GM21619 (cell line): ENCODE measurements at regions not wholly inside any gene's neighbourhood (a gene's known extent, or its start where the extent isn't known, plus 50 kb on each side); places are given as distances from the start of the nearest gene placed in this dataset.
"Not testable (repeated sequence)": the region's sequence is repeated elsewhere in the genome, so short reads cannot be mapped to it uniquely, and the experiment has no call there.

Experiments
- ATAC-seq: cut with Tn5 transposase; IDR thresholded peaks from one replicate; pipeline ENCODE4 v1.9.1; 2021; ENCODE audit not compliant: unreplicated experiment

DNA sequence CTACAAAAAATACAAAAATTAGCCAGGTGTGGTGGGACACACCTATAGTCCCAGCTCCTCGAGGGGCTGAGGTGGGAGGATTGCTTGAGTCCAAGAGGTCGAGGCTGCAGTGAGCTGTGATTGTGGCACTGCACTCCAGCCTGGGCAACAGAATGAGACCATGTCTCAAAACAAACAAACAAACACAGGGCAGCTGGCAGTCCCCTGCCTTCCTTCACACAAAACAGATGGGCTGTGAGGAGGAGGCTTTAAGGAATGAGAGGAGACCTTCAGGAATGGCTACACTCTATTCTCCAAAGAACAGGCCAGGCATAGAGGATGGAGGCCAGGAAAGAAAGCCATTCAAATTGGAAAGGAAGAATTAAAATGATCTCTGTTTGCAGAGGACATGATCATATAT is 65.6 kb upstream of the MAML3 start:
- no peak for ATAC-seq

- ATAC-seq = not testable (repeated sequence)
Measured at GRCh38 chr4:140219070-140219469, 65.1 kb upstream of the MAML3 start.

GRCh38 chr4:140213749-140214148 is 59.8 kb upstream of the MAML3 start:
- ATAC-seq = no peak

GRCh38 chr4:140213116-140213515 is 59.1 kb upstream of the MAML3 start:
- ATAC-seq = no peak

DNA sequence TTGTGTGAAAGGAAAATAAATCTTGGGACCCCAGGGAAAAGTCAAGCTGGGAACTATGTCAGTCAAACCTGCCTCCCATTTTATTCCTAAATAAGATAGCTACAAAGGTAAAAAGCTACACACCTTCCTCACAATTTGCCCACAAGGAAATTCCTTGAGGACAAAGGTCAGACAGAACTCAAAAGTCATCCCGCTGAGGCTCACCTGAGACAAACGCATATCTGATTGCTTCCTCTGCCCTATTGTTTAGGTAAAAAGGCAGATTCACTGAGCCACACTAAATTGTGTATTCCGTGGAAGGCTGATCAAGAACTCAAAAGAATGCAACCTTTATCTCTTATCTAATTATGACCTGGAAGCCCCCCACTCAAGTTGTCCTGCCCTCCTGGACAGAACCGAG is 58.7 kb upstream of the MAML3 start:
- no peak for ATAC-seq

- ATAC-seq = no peak
Measured at GRCh38 chr4:140212194-140212593, 58.2 kb upstream of the MAML3 start.

- no peak for ATAC-seq
Measured at GRCh38 chr4:140211693-140212092, 57.7 kb upstream of the MAML3 start.

- no peak for ATAC-seq
Measured at GRCh38 chr4:140211161-140211560, 57.2 kb upstream of the MAML3 start.

- ATAC-seq = no peak
Measured at GRCh38 chr4:140208921-140209320, 54.9 kb upstream of the MAML3 start.
